Right lobe of liver (tissue), 6 donors: ENCODE measurements at regions not wholly inside any gene's neighbourhood (a gene's known extent, or its start where the extent isn't known, plus 50 kb on each side); places are given as distances from the start of the nearest gene placed in this dataset.

Experiments used
- ATAC-seq, 4 donors: fragments of 200-7000 bp; cut with Tn5 transposase; one replicate each; pipeline ENCODE4 v1.9.1; 2020; ENCODE audit warnings: mild to moderate bottlenecking in 4 of 4, moderate library complexity in 4 of 4
- DNase-seq, 3 donors: peaks; one replicate each; pipeline ENCODE4 v3.0.0-alpha.2; 2020
- H3K27ac ChIP-seq, 3 donors: fragments of 200-600 bp; one replicate each; pipeline ENCODE4 v1.8.0; 2022
- H3K27me3 ChIP-seq, 2 donors: fragments of 200-600 bp; one replicate each; pipeline ENCODE4 v1.8.0; 2022
- H3K36me3 ChIP-seq, 4 donors: fragments of 200-600 bp; sonication (generic) in 1 of 4; one replicate each; pipeline versions ENCODE4 v1.5.1 to v1.8.0; 2017 to 2022; ENCODE audit warnings: control low read depth in 1 of 4
- H3K4me1 ChIP-seq, 4 donors: fragments of 200-600 bp; sonication (generic) in 1 of 4; one replicate each; pipeline versions ENCODE4 v1.5.1 to v1.8.0; 2017 to 2022; ENCODE audit warnings: control low read depth in 1 of 4
- H3K4me3 ChIP-seq, 3 donors: fragments of 200-600 bp; one replicate each; pipeline ENCODE4 v1.8.0; 2022
- H3K9me3 ChIP-seq, 4 donors: fragments of 200-600 bp; sonication (generic) in 1 of 4; one replicate each; pipeline versions ENCODE4 v1.5.1 to v1.8.0; 2017 to 2022; ENCODE audit warnings: control low read depth in 1 of 4
- POLR2A ChIP-seq: fragments of 450-650 bp; IDR thresholded peaks from one replicate; pipeline ENCODE4 v1.6.1; 2017; ENCODE audit warnings: antibody characterized with exemption, mild to moderate bottlenecking
- WGBS: methylation state at CpG from one replicate; pipeline ENCODE4 v1.1.6; 2018; ENCODE audit warnings: low coverage, low lambda C conversion rate; ENCODE audit not compliant: insufficient coverage; ENCODE audit errors: missing lambda C conversion rate; 5-methylcytosine and 5-hydroxymethylcytosine counted together
- intact Hi-C, 2 donors: fragments of 100-400 bp; cut with DNase I; formaldehyde crosslinking; loops; one replicate each; pipeline versions ENCODE4 v1.11.2 to v1.14.1; 2022
- TF ChIP-seq, protein P1 (sequence below), 4 donors: fragments of 200-600 bp in 3 of 4; fragments of 450-650 bp in 1 of 4; IDR thresholded peaks; one replicate each; pipeline versions ENCODE4 v1.5.1 to v1.8.0; 2016 to 2022; ENCODE audit warnings: antibody characterized with exemption in 4 of 4, mild to moderate bottlenecking in 2 of 4
- donor health status: DM: no; HTN: yes; CAD: no.
- donor health status: DM: no; HTN: no; CAD: no.
- donor health status: DM: no; HTN: no; CAD: no.
- donor health status: DM: no; HTN: yes; CAD: no.
- donor health status: DM: no; HTN: yes; CAD: no.

DNA sequence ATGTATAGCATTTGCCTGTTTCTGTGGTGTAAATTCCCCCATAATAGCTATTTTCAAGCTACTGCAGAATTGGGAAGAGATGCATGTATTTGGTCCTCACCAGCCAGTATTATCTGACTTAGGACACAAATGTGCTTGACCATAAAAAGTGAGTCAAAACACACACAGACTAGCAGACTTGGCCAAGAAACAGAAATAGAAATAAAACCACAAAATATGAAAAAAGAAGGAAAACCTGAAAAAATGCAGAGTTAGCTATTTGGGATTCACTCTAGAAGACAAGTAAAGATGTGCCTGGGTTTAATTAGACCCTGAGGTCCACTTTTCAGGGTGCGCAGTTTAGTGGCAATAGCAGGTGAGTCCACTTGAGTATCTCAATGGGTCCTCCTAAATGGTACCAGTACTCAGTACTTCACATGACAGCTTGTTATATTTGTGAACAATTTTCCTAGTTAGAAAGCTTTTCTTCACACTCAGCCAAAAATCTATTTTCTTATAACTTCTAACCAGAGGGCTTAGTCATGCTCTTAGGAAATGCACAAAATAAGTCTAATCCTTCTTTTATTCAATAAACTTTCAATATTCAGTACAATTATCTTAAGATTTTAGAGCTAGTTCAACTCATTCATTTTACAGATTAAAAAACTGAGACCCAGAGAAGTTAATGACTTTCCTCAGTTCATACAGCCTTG, 108.7 kb upstream of the JADE1 start:
- TF ChIP-seq POLR2A: no peak
- TF ChIP-seq, protein P1, sequence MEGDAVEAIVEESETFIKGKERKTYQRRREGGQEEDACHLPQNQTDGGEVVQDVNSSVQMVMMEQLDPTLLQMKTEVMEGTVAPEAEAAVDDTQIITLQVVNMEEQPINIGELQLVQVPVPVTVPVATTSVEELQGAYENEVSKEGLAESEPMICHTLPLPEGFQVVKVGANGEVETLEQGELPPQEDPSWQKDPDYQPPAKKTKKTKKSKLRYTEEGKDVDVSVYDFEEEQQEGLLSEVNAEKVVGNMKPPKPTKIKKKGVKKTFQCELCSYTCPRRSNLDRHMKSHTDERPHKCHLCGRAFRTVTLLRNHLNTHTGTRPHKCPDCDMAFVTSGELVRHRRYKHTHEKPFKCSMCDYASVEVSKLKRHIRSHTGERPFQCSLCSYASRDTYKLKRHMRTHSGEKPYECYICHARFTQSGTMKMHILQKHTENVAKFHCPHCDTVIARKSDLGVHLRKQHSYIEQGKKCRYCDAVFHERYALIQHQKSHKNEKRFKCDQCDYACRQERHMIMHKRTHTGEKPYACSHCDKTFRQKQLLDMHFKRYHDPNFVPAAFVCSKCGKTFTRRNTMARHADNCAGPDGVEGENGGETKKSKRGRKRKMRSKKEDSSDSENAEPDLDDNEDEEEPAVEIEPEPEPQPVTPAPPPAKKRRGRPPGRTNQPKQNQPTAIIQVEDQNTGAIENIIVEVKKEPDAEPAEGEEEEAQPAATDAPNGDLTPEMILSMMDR (IDR thresholded peaks at IDR 0.05): no peak
- Histone ChIP-seq H3K4me3 (no peak overlapping the region), H3K27ac (no peak overlapping the region), H3K9me3 (no peaks in the 10 kb centered on the region), H3K36me3 (no peaks in the 10 kb centered on the region), H3K4me1 (no peaks in the 10 kb centered on the region), H3K27me3 (no peaks in the 10 kb centered on the region)
- intact Hi-C loops: no loop called here
- ATAC-seq (no peak), DNase-seq (no peak)
- WGBS: 89% methylated on average over 1 of the region's 1 CpG

DNA sequence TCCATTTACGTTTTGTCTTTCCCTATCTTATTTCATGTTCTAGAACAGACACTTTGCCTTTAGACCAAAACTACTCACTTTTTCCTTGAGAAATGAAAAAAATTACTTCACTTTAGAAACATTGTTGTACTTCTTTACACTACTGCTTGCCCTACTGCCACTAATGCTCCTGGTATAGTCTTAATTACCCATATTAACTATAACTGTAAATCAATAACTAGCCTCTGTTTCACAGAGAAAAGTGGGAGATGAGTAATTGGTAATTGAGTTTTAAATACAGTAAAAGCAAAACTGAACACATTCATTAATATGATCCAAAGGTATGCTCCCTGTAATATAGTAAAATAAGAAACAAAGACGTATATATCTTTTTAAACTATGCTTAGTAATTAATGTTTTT, 111.1 kb upstream of the JADE1 start:
- H3K4me1 ChIP-seq: no peaks in the 10 kb centered on the region
- intact Hi-C loops: no loop called here
- H3K36me3 ChIP-seq: no peaks in the 10 kb centered on the region
- ATAC-seq (no peak), DNase-seq (no peak)
- WGBS: 63% methylated on average over 2 of the region's 2 CpGs
- H3K4me3 ChIP-seq: no peak overlapping the region
- no peak overlapping the region for H3K27ac ChIP-seq
- TF ChIP-seq POLR2A: no peak
- TF ChIP-seq, protein P1 (IDR thresholded peaks at IDR 0.05): no peak
- no peaks in the 10 kb centered on the region for H3K27me3 ChIP-seq
- no peaks in the 10 kb centered on the region for H3K9me3 ChIP-seq

DNA sequence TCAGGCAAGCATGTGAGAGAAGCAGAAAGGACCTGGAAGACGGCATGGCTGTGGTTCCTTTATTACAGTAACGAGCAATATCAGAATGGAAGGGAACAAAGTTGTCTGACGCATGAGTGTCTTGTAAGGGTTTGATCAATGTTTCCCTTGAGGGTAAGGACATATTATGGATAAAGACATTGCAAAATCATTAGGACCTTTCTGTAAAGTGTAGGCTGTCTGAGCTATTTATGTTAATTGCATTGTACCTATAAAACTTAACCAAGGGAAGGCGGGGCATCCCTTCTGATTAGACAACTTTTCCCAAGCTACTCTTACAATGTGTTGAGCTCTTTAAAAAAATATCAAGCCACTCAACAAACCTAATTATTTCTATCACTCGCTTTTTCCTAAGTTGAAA, 112.2 kb upstream of the JADE1 start:
- WGBS: 84% methylated on average over 5 of the region's 5 CpGs
- H3K4me1 ChIP-seq: no peaks in the 10 kb centered on the region
- TF ChIP-seq, protein P1 (IDR thresholded peaks at IDR 0.05): no peak
- TF ChIP-seq POLR2A: no peak
- intact Hi-C loops: no loop called here
- H3K27me3 ChIP-seq: no peaks in the 10 kb centered on the region
- no peak overlapping the region for H3K27ac ChIP-seq
- H3K36me3 ChIP-seq: no peaks in the 10 kb centered on the region
- DNase-seq (no peak), ATAC-seq (no peak)
- no peaks in the 10 kb centered on the region for H3K9me3 ChIP-seq
- H3K4me3 ChIP-seq: no peak overlapping the region

DNA sequence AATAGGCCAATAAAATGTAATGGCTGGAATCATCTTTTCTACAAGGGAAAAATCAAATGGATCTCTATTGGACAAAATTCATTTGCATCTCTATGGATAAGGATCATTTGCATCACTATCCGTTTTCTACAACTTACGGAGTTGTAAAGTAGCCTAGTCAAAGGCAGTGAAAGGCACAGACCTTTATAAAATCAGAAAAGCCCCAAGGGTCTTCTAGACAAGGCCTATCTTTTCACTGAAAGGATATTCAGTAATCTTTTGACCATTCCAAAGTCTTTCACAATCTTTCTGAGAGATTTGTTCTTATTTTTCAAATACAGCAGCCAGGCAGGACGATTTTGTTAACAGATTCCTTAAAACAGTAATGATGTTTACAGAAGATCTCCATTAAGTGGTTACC, 119.5 kb upstream of the JADE1 start:
- intact Hi-C loops: no loop called here
- TF ChIP-seq POLR2A: no peak
- TF ChIP-seq, protein P1 (IDR thresholded peaks at IDR 0.05): no peak
- no peaks in the 10 kb centered on the region for H3K36me3 ChIP-seq
- no peaks in the 10 kb centered on the region for H3K9me3 ChIP-seq
- H3K4me3 ChIP-seq: no peak overlapping the region
- 57% methylated on average over 3 of the region's 3 CpGs for WGBS
- no peak for DNase-seq
- H3K27me3 ChIP-seq: no peaks in the 10 kb centered on the region
- no peak for ATAC-seq
- no peak overlapping the region for H3K27ac ChIP-seq
- no peaks in the 10 kb centered on the region for H3K4me1 ChIP-seq
